ENCODE measurements at regions not wholly inside any gene's neighbourhood (a gene's known extent, or its start where the extent isn't known, plus 50 kb on each side); places are given as distances from the start of the nearest gene placed in this dataset.

DNA sequence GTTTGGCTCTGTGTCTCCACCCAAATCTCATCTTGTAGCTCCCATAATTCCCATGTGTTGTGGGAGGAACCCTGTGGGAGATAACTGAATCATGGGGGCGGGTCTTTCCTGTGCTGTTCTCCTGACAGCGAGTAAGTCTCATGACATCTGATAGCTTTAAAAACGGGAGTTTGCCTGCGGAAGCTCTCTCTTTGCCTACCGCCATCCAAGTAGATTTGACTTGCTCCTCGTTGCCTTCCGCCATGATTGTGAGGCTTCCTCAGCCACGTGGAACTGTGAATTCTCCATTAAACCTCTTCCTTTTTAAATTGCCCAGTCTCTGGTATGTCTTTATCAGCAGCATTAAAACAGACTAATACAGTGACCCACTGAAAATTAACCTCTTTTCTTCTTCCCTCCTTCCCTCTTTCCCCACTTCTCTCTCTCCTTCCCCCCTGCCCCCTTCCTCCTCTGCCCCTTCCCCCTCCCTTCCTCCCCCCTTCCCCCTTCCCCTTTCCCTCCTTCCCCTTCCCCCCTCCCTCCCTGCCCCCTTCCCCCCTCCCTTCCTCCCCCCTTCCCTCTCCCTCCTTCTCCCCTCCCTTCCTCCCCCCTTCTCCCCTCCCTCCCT lies 818.8 kb downstream of the SLC4A3 start:
- FAIRE-seq (no peak), DNase-seq (ENCODE audit: extremely low read depth in 1 of 4, low spot score in 3 of 4) (no peak), ATAC-seq (no peak)
- H3K27me3 ChIP-seq (ENCODE audit: control insufficient read depth in 2 of 2, insufficient read depth in 2 of 2, low read length in 2 of 2) = no peaks in the 10 kb centered on the region
- no peaks in the 10 kb centered on the region for H3K4me1 ChIP-seq (replicated peaks in 1 of 2; ENCODE audit: control insufficient read depth in 2 of 2, insufficient read depth in 2 of 2, low read length in 2 of 2)
- ChIA-PET CTCF (ENCODE audit: low intra/inter-chr PET ratio) (no interaction called here), POLR2A (no interaction called here)
- no peak for TF ChIP-seq CBX5 (IDR thresholded peaks at IDR 0.05; ENCODE audit: borderline replicate concordance, low read depth)
- TF ChIP-seq ZNF175 (CRISPR knock-in tag; IDR thresholded peaks at IDR 0.05; ENCODE audit: low read depth) = no peak
- no peak for TF ChIP-seq ZNF444 (CRISPR knock-in tag; IDR thresholded peaks at IDR 0.05)
- no peak for TF ChIP-seq ARID3B (CRISPR knock-in tag; IDR thresholded peaks at IDR 0.05; ENCODE audit: borderline replicate concordance)
- no peak for TF ChIP-seq BACH1 (tag; IDR thresholded peaks at IDR 0.05)
- TF ChIP-seq STAG1 (CRISPR knock-in tag; IDR thresholded peaks at IDR 0.05; ENCODE audit: borderline replicate concordance) = no peak
- TF ChIP-seq BRF2 (IDR thresholded peaks at IDR 0.05; ENCODE audit: borderline replicate concordance, insufficient read depth, insufficient read length) = no peak
- no peak for TF ChIP-seq HNRNPL (IDR thresholded peaks at IDR 0.05; ENCODE audit: low read depth, low read length)
- TF ChIP-seq RREB1 (CRISPR knock-in tag; IDR thresholded peaks at IDR 0.05) = no peak
- no peak for TF ChIP-seq ZNF830 (CRISPR knock-in tag; IDR thresholded peaks at IDR 0.05)
- H3K4me3 ChIP-seq = no peak overlapping the region
- no peak overlapping the region for H3K4me2 ChIP-seq (ENCODE audit: insufficient read depth, low read length)
- WGBS (ENCODE audit: insufficient coverage, low coverage, missing lambda C conversion rate) = 0% methylated on average over 8 of the region's 8 CpGs
- H3K36me3 ChIP-seq (ENCODE audit: control insufficient read depth, insufficient read depth, low read length) = no peaks in the 10 kb centered on the region
- no TSS peak for BruUV-seq (replicated peaks)
- H3K9me3 ChIP-seq (replicated peaks; ENCODE audit: control insufficient read depth, insufficient read depth, low read depth, low read length) = no peaks in the 10 kb centered on the region
- H3K79me2 ChIP-seq (ENCODE audit: control insufficient read depth, insufficient read depth, low read length) = no peaks in the 10 kb centered on the region
- no peaks in the 10 kb centered on the region for H4K20me1 ChIP-seq (replicated peaks; ENCODE audit: control insufficient read depth, insufficient read depth, low read length)
- H3K9me1 ChIP-seq (ENCODE audit: control insufficient read depth, insufficient read depth, low read length) = no peaks in the 10 kb centered on the region
- H2AFZ ChIP-seq (ENCODE audit: low read depth, low read length) = no peak overlapping the region
- intact Hi-C loops (cut with micrococcal nuclease) (no loop called here), in situ Hi-C loops (cut with MboI) (no loop called here)
- no peak overlapping the region for H3K9ac ChIP-seq (ENCODE audit: insufficient read depth in 1 of 2, low read depth in 2 of 2, low read length in 2 of 2)
- no peak overlapping the region for H3K27ac ChIP-seq (ENCODE audit: extremely low read depth, low read depth, low read length)

All from K562 (cell line).